ENCODE measurements at regions not wholly inside any gene's neighbourhood (a gene's known extent, or its start where the extent isn't known, plus 50 kb on each side); places are given as distances from the start of the nearest gene placed in this dataset.

- ATAC-seq (no peak), DNase-seq (ENCODE audit: low read depth, low spot score) (no peak)
- Histone ChIP-seq H3K36me3 (ENCODE audit: control insufficient read depth, insufficient read depth, low read length) (no peaks in the 10 kb centered on the region), H3K27ac (ENCODE audit: low read length) (no peak overlapping the region), H3K4me1 (ENCODE audit: control insufficient read depth, insufficient read depth, low read length) (no peaks in the 10 kb centered on the region), H3K4me3 (ENCODE audit: low read depth in 2 of 2, low read length in 2 of 2) (no peak overlapping the region), H3K27me3 (ENCODE audit: control insufficient read depth, insufficient read depth, low read length) (no peaks in the 10 kb centered on the region), H3K9me3 (ENCODE audit: control insufficient read depth, insufficient read depth, low read depth, low read length) (no peaks in the 10 kb centered on the region)
- ChIA-PET CTCF (no interaction called here), POLR2A (no interaction called here)
- in situ Hi-C loops (cut with HindIII; ENCODE audit: low pct_unique_long_range_greater_than_20kb, low sequenced_read_pairs) = no loop called here
- TF ChIP-seq CTCF (IDR thresholded peaks at IDR 0.05) (no peak), REST (IDR thresholded peaks at IDR 0.05; ENCODE audit: insufficient read depth in 1 of 2, low read depth in 2 of 2, low read length in 1 of 2) (no peak), SIN3A (IDR thresholded peaks at IDR 0.05; ENCODE audit: borderline replicate concordance, insufficient read depth, low read depth, low read length) (no peak), TCF7L2 (IDR thresholded peaks at IDR 0.05; ENCODE audit: low read depth, low read length) (no peak), POLR2AphosphoS5 (IDR thresholded peaks at IDR 0.05; ENCODE audit: low read depth, low read length) (no peak)
- intact Hi-C loops (cut with micrococcal nuclease; ENCODE audit: unreplicated experiment) = no loop called here
- BruUV-seq (replicated peaks) = no TSS peak
These were observed 76.0 kb upstream of the C1orf174 start for GRCh38 chr1:3975903-3976630.

- H3K9me3 ChIP-seq (ENCODE audit: control insufficient read depth, insufficient read depth, low read depth, low read length) = no peaks in the 10 kb centered on the region
- no peaks in the 10 kb centered on the region for H3K36me3 ChIP-seq (ENCODE audit: control insufficient read depth, insufficient read depth, low read length)
- TF ChIP-seq CTCF (IDR thresholded peaks at IDR 0.05) = no peak
- no peak for TF ChIP-seq SIN3A (IDR thresholded peaks at IDR 0.05; ENCODE audit: borderline replicate concordance, insufficient read depth, low read depth, low read length)
- TF ChIP-seq POLR2AphosphoS5 (IDR thresholded peaks at IDR 0.05; ENCODE audit: low read depth, low read length) = no peak
- no TSS peak for BruUV-seq (replicated peaks)
- H3K27me3 ChIP-seq (ENCODE audit: control insufficient read depth, insufficient read depth, low read length) = no peaks in the 10 kb centered on the region; the same call in 1 of the 2 replicates
- intact Hi-C loops (cut with micrococcal nuclease; ENCODE audit: unreplicated experiment) = no loop called here
- no peak overlapping the region for H3K4me3 ChIP-seq (ENCODE audit: low read depth in 2 of 2, low read length in 2 of 2)
- ChIA-PET CTCF (no interaction called here), POLR2A (no interaction called here)
- no peak for DNase-seq (ENCODE audit: low read depth, low spot score)
- in situ Hi-C loops (cut with HindIII; ENCODE audit: low pct_unique_long_range_greater_than_20kb, low sequenced_read_pairs) = no loop called here
- H3K4me1 ChIP-seq (ENCODE audit: control insufficient read depth, insufficient read depth, low read length) = no peaks in the 10 kb centered on the region
- no peak for ATAC-seq
- H3K27ac ChIP-seq (ENCODE audit: low read length) = no peak overlapping the region
These were observed 76.7 kb upstream of the C1orf174 start for GRCh38 chr1:3976821-3977220.

Measured in Panc1 (cell line).